ENCODE measurements at regions not wholly inside any gene's neighbourhood (a gene's known extent, or its start where the extent isn't known, plus 50 kb on each side); places are given as distances from the start of the nearest gene placed in this dataset.

- TF ChIP-seq CTCF (IDR thresholded peaks at IDR 0.05) (no peak), POLR2A (IDR thresholded peaks at IDR 0.05) (no peak)
These were observed 443.0 kb upstream of the CCL2 start for GRCh38 chr17:33811984-33812577.

All from Peyer's patch (tissue), 4 donors.